ENCODE measurements at regions not wholly inside any gene's neighbourhood (a gene's known extent, or its start where the extent isn't known, plus 50 kb on each side); places are given as distances from the start of the nearest gene placed in this dataset.

DNA sequence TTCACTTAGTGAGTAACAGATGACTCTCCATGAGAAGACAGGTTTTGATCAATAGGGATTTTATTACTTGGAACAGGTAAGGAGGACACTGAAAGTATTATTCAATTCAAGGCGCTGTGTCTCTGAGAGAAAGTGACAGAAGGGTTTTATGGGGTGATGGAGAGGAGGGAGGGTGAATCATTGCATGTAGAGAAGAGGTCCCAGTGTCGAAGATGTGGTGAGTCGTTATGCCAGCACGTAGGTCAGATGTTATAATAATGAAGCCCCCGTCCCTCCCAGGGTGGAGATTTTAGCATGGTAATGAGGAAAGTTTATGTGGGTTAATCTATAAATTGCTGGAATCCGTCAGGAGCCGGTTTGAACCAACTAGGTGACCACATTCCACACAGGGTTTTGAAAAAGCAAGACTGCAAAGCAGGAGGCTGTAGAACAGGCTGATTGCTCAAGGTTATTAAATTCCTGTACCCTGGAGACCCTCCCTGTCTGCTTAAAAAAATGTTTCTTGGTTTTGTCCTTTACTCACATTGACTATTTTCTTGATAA, 586.4 kb upstream of the TMPRSS15 start:
- no peaks in the 10 kb centered on the region for H3K27me3 ChIP-seq (ENCODE audit: control insufficient read depth, insufficient read depth, low read length)
- no peak overlapping the region for H3K4me3 ChIP-seq (ENCODE audit: low read depth, low read length)
- POLR2A ChIA-PET: no interaction called here
- CTCF ChIA-PET: no interaction called here
- DNase-seq (ENCODE audit: low read depth, low spot score): no peak
- H3K27ac ChIP-seq (ENCODE audit: low read depth, low read length): no peak overlapping the region
- peaks cover 25% of the 10 kb centered on the region for H3K9me3 ChIP-seq (ENCODE audit: control insufficient read depth, insufficient read depth, low read length)
- TF ChIP-seq, protein P1, sequence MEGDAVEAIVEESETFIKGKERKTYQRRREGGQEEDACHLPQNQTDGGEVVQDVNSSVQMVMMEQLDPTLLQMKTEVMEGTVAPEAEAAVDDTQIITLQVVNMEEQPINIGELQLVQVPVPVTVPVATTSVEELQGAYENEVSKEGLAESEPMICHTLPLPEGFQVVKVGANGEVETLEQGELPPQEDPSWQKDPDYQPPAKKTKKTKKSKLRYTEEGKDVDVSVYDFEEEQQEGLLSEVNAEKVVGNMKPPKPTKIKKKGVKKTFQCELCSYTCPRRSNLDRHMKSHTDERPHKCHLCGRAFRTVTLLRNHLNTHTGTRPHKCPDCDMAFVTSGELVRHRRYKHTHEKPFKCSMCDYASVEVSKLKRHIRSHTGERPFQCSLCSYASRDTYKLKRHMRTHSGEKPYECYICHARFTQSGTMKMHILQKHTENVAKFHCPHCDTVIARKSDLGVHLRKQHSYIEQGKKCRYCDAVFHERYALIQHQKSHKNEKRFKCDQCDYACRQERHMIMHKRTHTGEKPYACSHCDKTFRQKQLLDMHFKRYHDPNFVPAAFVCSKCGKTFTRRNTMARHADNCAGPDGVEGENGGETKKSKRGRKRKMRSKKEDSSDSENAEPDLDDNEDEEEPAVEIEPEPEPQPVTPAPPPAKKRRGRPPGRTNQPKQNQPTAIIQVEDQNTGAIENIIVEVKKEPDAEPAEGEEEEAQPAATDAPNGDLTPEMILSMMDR (IDR thresholded peaks at IDR 0.05; ENCODE audit: low read depth, low read length): no peak

DNA sequence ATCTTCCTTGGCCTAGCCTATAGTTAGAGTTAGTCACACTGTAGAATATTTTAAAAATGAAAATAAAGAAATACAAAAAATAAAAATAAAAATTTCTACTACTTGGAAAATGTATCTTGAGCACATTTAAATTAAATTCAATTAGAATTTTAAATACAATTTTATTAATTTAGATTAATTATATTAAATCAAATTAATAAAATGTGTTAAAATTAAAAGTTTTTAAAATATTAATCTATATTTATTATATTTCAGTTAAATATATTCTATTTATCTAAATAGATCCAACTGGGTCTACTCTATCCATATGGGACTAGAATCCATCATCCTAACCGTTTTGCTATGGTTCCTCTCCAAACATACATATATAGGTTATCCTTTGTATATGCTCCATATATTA, 588.3 kb upstream of the TMPRSS15 start:
- TF ChIP-seq, protein P1 (IDR thresholded peaks at IDR 0.05; ENCODE audit: low read depth, low read length): no peak
- CTCF ChIA-PET: no interaction called here
- POLR2A ChIA-PET: no interaction called here
- H3K9me3 ChIP-seq (ENCODE audit: control insufficient read depth, insufficient read depth, low read length): peaks cover 24% of the 10 kb centered on the region
- no peak overlapping the region for H3K4me3 ChIP-seq (ENCODE audit: low read depth, low read length)
- no peaks in the 10 kb centered on the region for H3K27me3 ChIP-seq (ENCODE audit: control insufficient read depth, insufficient read depth, low read length)
- no peak overlapping the region for H3K27ac ChIP-seq (ENCODE audit: low read depth, low read length)
- DNase-seq (ENCODE audit: low read depth, low spot score): no peak

DNA sequence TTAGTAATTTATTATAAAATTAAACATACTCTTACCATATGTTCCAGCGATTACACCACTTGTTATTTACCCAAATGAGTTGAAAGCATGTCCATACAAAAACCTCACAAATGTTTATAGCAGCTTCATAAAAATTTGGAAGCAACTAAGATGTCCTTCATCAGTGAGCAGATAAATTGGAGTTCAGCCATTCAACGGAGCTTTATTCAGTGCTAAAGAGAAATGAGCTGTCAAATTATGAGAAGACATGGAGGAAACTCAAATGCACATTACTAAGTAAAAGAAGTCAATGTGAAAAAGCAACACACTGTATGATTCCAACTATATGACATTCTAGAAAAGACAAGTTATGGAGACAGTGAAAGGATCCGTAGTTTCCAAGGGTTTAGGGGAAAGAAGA, 606.7 kb upstream of the TMPRSS15 start:
- ChIA-PET POLR2A (no interaction called here), CTCF (no interaction called here)
- Histone ChIP-seq H3K27me3 (ENCODE audit: control insufficient read depth, insufficient read depth, low read length) (no peaks in the 10 kb centered on the region), H3K27ac (ENCODE audit: low read depth, low read length) (no peak overlapping the region), H3K4me3 (ENCODE audit: low read depth, low read length) (no peak overlapping the region), H3K9me3 (ENCODE audit: control insufficient read depth, insufficient read depth, low read length) (peaks cover 3% of the 10 kb centered on the region; the same call in 1 of the 2 replicates)
- DNase-seq (ENCODE audit: low read depth, low spot score): no peak
- TF ChIP-seq, protein P1 (IDR thresholded peaks at IDR 0.05; ENCODE audit: low read depth, low read length): no peak

DNA sequence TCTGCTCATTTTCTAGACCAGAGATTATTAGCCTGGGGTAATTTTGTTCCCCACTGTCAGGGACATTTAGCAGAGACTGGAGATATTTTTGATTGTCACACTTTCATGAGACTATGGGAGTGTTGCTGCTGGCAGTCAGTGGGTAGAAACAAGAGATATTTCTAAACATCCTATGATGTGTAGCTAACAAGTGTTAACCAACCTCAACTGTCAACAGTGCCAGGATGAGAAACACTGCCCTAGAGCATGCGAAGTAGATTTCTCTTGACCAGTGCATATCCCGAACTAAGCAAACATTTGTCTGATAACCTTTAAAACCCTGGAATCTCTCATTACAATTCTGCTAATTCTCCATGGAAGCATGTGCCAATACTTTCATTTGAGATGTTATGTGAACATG, 607.4 kb upstream of the TMPRSS15 start:
- POLR2A ChIA-PET: no interaction called here
- DNase-seq (ENCODE audit: low read depth, low spot score): no peak
- CTCF ChIA-PET: no interaction called here
- H3K27ac ChIP-seq (ENCODE audit: low read depth, low read length): no peak overlapping the region
- TF ChIP-seq, protein P1 (IDR thresholded peaks at IDR 0.05; ENCODE audit: low read depth, low read length): no peak
- H3K9me3 ChIP-seq (ENCODE audit: control insufficient read depth, insufficient read depth, low read length): peaks cover 3% of the 10 kb centered on the region; the same call in 1 of the 2 replicates
- H3K27me3 ChIP-seq (ENCODE audit: control insufficient read depth, insufficient read depth, low read length): no peaks in the 10 kb centered on the region
- no peak overlapping the region for H3K4me3 ChIP-seq (ENCODE audit: low read depth, low read length)

DNA sequence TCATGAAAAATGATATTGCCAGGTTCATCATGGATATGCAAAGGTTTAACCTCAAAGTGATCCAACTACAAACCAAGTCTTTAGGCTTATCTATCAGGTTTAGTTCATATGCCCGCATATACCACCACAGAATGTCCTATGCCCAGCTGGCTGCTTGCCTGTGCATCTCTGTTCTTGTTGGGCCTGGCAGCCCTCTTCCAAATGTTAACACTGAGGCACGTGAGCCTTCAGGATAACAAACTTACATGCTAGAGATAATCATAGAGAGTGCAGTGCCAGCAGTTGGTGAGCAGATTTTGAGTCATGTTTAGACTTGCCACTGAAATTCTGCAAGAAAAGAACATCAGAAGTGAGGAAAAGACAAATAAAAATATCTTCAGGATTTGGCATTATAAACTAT, 607.9 kb upstream of the TMPRSS15 start:
- Histone ChIP-seq H3K9me3 (ENCODE audit: control insufficient read depth, insufficient read depth, low read length) (peaks cover 3% of the 10 kb centered on the region; the same call in 1 of the 2 replicates), H3K27me3 (ENCODE audit: control insufficient read depth, insufficient read depth, low read length) (no peaks in the 10 kb centered on the region), H3K4me3 (ENCODE audit: low read depth, low read length) (no peak overlapping the region), H3K27ac (ENCODE audit: low read depth, low read length) (no peak overlapping the region)
- no peak for DNase-seq (ENCODE audit: low read depth, low spot score)
- CTCF ChIA-PET: no interaction called here
- TF ChIP-seq, protein P1 (IDR thresholded peaks at IDR 0.05; ENCODE audit: low read depth, low read length): no peak
- POLR2A ChIA-PET: no interaction called here

Data from AG04450 (cell line).